ENCODE measurements at regions not wholly inside any gene's neighbourhood (a gene's known extent, or its start where the extent isn't known, plus 50 kb on each side); places are given as distances from the start of the nearest gene placed in this dataset.

GRCh38 chrX:11949291-11949690, 189.0 kb upstream of the FRMPD4 start:
- TF ChIP-seq CTCF (IDR thresholded peaks at IDR 0.05) (no peak), POLR2A (IDR thresholded peaks at IDR 0.05) (no peak)
